SK-N-SH (cell line): ENCODE measurements at regions not wholly inside any gene's neighbourhood (a gene's known extent, or its start where the extent isn't known, plus 50 kb on each side); places are given as distances from the start of the nearest gene placed in this dataset.

Experiments
- CTCF ChIP-seq: fragments of 200-600 bp; sonication (generic); IDR thresholded peaks from 2 replicates; pipeline ENCODE4 v1.6.1; 2017; ENCODE audit warnings: antibody characterized with exemption, mild to moderate bottlenecking, moderate library complexity
- EZH2phosphoT487 ChIP-seq: fragments of 200-600 bp; sonication (generic); IDR thresholded peaks from 2 replicates; pipeline ENCODE4 v1.6.1; 2017; ENCODE audit warnings: low read depth, mixed run types, mild to moderate bottlenecking, antibody characterized with exemption, moderate library complexity, borderline replicate concordance
- GABPA ChIP-seq: IDR thresholded peaks from 2 replicates; pipeline ENCODE4 v1.4.0; 2012; ENCODE audit warnings: low read depth, mild to moderate bottlenecking
- JUND ChIP-seq: IDR thresholded peaks from 2 replicates; pipeline ENCODE4 v1.4.0; 2012
- MAX ChIP-seq: IDR thresholded peaks from 2 replicates; pipeline ENCODE4 v1.4.0; 2012; ENCODE audit warnings: low read depth
- NFIC ChIP-seq: IDR thresholded peaks from 2 replicates; pipeline ENCODE4 v1.4.0; 2012; ENCODE audit warnings: borderline replicate concordance
- POLR2AphosphoS5 ChIP-seq: IDR thresholded peaks from 2 replicates; pipeline ENCODE4 v1.6.1; 2012; ENCODE audit warnings: low read depth, low read length
- TF ChIP-seq, protein P1 (sequence below): IDR thresholded peaks from 2 replicates; pipeline ENCODE4 v1.4.0; 2012; ENCODE audit warnings: low read depth, borderline replicate concordance

- TF ChIP-seq CTCF (no peak), JUND (no peak), GABPA (no peak), NFIC (no peak), POLR2AphosphoS5 (no peak), MAX (no peak), EZH2phosphoT487 (no peak)
- TF ChIP-seq, protein P1, sequence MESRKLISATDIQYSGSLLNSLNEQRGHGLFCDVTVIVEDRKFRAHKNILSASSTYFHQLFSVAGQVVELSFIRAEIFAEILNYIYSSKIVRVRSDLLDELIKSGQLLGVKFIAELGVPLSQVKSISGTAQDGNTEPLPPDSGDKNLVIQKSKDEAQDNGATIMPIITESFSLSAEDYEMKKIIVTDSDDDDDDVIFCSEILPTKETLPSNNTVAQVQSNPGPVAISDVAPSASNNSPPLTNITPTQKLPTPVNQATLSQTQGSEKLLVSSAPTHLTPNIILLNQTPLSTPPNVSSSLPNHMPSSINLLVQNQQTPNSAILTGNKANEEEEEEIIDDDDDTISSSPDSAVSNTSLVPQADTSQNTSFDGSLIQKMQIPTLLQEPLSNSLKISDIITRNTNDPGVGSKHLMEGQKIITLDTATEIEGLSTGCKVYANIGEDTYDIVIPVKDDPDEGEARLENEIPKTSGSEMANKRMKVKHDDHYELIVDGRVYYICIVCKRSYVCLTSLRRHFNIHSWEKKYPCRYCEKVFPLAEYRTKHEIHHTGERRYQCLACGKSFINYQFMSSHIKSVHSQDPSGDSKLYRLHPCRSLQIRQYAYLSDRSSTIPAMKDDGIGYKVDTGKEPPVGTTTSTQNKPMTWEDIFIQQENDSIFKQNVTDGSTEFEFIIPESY, result no peak
Measured at GRCh38 chr13:64477146-64477545, 2753.0 kb downstream of the PCDH9 start.
